Fibroblast of villous mesenchyme (primary cell): ENCODE measurements at regions not wholly inside any gene's neighbourhood (a gene's known extent, or its start where the extent isn't known, plus 50 kb on each side); places are given as distances from the start of the nearest gene placed in this dataset.

Experiments used
- DNase-seq: peaks from one replicate; pipeline ENCODE4 v3.0.0-alpha.2; 2010; ENCODE audit warnings: low read depth
- H3K4me3 ChIP-seq: 2 replicates; pipeline ENCODE4 v1.5.1; 2011; ENCODE audit warnings: low read depth, mild to moderate bottlenecking, low read length
- TF ChIP-seq, protein P1 (sequence below): IDR thresholded peaks from 2 replicates; pipeline ENCODE4 v1.5.1; 2012; ENCODE audit warnings: low read depth, mild to moderate bottlenecking, low read length; ENCODE audit not compliant: insufficient read depth

GRCh38 chr17:56648321-56648720 lies 54.8 kb downstream of the NOG start:
- DNase-seq: no peak
- no peak overlapping the region for H3K4me3 ChIP-seq
- TF ChIP-seq, protein P1, sequence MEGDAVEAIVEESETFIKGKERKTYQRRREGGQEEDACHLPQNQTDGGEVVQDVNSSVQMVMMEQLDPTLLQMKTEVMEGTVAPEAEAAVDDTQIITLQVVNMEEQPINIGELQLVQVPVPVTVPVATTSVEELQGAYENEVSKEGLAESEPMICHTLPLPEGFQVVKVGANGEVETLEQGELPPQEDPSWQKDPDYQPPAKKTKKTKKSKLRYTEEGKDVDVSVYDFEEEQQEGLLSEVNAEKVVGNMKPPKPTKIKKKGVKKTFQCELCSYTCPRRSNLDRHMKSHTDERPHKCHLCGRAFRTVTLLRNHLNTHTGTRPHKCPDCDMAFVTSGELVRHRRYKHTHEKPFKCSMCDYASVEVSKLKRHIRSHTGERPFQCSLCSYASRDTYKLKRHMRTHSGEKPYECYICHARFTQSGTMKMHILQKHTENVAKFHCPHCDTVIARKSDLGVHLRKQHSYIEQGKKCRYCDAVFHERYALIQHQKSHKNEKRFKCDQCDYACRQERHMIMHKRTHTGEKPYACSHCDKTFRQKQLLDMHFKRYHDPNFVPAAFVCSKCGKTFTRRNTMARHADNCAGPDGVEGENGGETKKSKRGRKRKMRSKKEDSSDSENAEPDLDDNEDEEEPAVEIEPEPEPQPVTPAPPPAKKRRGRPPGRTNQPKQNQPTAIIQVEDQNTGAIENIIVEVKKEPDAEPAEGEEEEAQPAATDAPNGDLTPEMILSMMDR: no peak

DNA sequence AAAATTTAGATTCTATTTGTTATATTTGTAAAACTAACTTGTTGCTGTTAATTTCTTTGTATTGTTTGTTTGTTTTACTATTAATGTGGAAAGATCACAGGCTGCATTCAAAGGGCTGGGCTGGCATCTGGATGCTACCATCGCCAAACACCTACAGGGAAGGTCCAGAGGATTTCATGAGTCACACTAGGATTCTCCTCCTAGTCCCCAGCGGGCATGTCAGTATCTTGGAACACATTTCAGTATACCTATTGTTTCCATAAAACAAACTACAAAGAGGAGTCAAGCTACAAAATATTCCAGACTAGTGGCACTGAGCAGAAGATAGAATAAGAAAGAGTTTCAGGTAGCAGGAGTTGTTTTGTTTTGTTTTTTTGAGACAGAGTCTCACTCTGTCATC lies 55.3 kb downstream of the NOG start:
- no peak for DNase-seq
- TF ChIP-seq, protein P1: no peak

DNA sequence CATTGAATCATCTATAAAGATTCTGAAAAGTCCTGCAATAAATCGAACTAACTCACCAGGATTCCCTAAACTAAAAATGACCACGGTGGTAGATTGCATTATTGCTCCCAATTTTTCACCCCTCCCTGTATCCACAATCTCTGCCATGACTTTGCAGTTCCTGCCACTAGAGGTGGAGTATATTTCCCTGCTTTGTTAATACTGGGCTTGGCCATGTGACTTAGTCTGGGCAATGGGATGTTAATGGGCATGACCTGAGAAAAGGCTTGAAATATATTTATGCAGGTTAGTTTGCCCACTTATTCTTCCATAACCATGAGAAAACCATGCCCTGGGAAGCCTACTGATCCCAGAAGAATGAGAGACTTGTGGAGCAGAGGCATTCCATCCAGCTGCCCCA lies 59.1 kb downstream of the NOG start:
- no peak overlapping the region for H3K4me3 ChIP-seq
- TF ChIP-seq, protein P1: no peak
- no peak for DNase-seq

More for the DNA sequence above, 55.3 kb downstream of the NOG start:
- H3K4me3 ChIP-seq: no peak overlapping the region

DNA sequence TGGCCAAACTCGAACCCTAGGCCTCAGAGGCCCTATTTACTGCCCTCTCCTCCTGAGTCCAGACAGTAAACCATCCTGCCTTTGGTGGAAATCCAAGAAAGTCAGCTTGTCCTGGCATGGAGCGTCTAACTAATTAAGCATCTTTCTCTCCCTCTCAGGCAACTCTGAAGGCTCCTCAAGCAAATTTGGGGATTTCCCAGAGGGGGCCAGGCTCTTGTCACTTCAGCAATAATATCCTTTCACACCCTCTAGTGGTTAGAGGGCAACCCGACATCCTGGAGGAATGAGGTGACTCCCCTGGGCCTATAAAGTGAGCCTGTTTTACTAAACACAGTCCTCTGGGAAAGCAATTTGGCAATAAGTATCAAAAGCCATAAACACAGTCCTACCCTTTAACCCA lies 60.4 kb downstream of the NOG start:
- peak; percentile 37 for DNase-seq
- TF ChIP-seq, protein P1: peak; percentile 53
- no peak overlapping the region for H3K4me3 ChIP-seq

GRCh38 chr17:56656701-56657327 lies 63.3 kb downstream of the NOG start:
- TF ChIP-seq, protein P1: no peak
- H3K4me3 ChIP-seq: no peak overlapping the region
- DNase-seq: no peak

DNA sequence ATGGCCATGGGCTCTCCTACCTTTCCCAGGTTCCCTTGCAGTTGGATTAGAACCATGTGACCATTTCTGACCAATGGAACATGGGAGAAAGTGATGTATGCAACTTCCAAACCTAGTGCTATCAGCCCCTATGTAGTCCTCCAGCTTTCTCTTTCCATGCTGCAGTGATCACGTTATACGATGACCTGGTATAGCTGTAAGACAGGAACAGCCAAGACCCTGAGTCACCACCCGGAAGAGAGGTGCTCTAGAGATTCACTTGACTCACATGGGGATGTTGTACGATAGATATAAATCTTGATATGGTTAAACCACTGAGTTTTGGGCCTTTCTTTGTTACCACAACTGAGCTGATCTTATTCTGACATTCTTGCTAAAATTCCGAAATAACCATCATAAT lies 65.1 kb downstream of the NOG start:
- H3K4me3 ChIP-seq: no peak overlapping the region
- no peak for DNase-seq
- TF ChIP-seq, protein P1: no peak

DNA sequence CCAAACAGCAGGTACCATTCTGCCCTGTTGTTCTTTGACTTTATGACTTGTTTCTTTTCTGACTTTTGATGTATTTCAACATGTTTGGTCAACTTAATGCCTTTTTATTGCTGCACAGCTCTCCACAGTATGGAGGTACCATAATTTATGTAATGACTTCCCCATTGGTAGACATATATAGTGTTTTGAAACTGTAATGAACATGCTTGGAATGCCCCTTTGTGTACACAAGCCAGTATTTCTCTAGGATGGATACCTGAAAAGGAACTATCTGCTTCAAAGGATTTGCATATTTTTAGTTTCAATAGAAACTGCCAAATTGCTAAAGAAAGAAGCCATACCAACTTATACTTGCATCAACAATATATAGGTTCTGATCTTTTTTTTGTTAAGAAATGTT lies 66.1 kb downstream of the NOG start:
- H3K4me3 ChIP-seq: no peak overlapping the region
- no peak for DNase-seq
- TF ChIP-seq, protein P1: no peak
